GM12878 (cell line): ENCODE measurements at regions not wholly inside any gene's neighbourhood (a gene's known extent, or its start where the extent isn't known, plus 50 kb on each side); places are given as distances from the start of the nearest gene placed in this dataset.

Experiments used
- ATAC-seq: fragments of 200-7000 bp; cut with Tn5 transposase; 3 replicates; pipeline ENCODE4 v1.9.1; 2020; ENCODE audit warnings: mild to moderate bottlenecking, moderate library complexity
- BruUV-seq: library from RNA; stranded (reverse); fragments of 400-500 nt; replicated peaks from 2 replicates; lab custom pipeline; 2021; lab: Mats Ljungman, UMichigan
- CTCF ChIA-PET: fragments of 300-600 bp; sonication (Branson Sonifier 250); formaldehyde crosslinking; extraction: SDS; loops from one replicate; lab custom pipeline; 2021; ENCODE audit warnings: inconsistent platforms; lab: Yijun Ruan, JAX
- POLR2A ChIA-PET: fragments of 350-600 bp; formaldehyde crosslinking; extraction: SDS; loops from one replicate; lab custom pipeline; 2021; ENCODE audit warnings: inconsistent platforms; lab: Charles Lee
- RAD21 ChIA-PET: fragments of 300-600 bp; sonication (Branson Sonifier 250); formaldehyde crosslinking; loops from one replicate; lab custom pipeline; 2023; ENCODE audit warnings: antibody characterized with exemption; ENCODE audit not compliant: unreplicated experiment; lab: Charles Lee
- SMC1A ChIA-PET: fragments of 300-600 bp; sonication (Branson Sonifier 250); formaldehyde crosslinking; loops from one replicate; lab custom pipeline; 2023; ENCODE audit not compliant: unreplicated experiment, uncharacterized antibody; lab: Charles Lee
- DNase-seq: peaks from one replicate; pipeline ENCODE4 v3.0.0-alpha.2; 2011; ENCODE audit warnings: low read depth, low spot score
- FAIRE-seq: peaks from 3 replicates; lab custom pipeline; 2011; peaks lifted over from hg19 to GRCh38; lab: Jason Lieb, UNC
- H2AFZ ChIP-seq: 2 replicates; pipeline ENCODE4 v1.6.0; 2011; ENCODE audit warnings: low read depth, low read length, control low read depth; ENCODE audit not compliant: control insufficient read depth
- H3K27ac ChIP-seq: 2 replicates; pipeline ENCODE4 v1.5.1; 2011; ENCODE audit warnings: control low read depth; ENCODE audit not compliant: control insufficient read depth, insufficient read depth
- H3K27me3 ChIP-seq, 2 experiments: replicated peaks in 1 of 2; 2 replicates each; pipeline versions ENCODE4 v1.6.0 to v1.6.1; 2011; ENCODE audit warnings: low read length in 1 of 2; ENCODE audit not compliant: control insufficient read depth in 2 of 2, insufficient read depth in 2 of 2
- H3K36me3 ChIP-seq, 2 experiments: 2 replicates each; pipeline ENCODE4 v1.5.1; 2011; ENCODE audit warnings: low read length in 1 of 2; ENCODE audit not compliant: control insufficient read depth in 2 of 2, insufficient read depth in 2 of 2
- H3K4me1 ChIP-seq: 2 replicates; pipeline ENCODE4 v1.6.1; 2011; ENCODE audit warnings: mild to moderate bottlenecking, low read length, moderate library complexity, mixed read lengths; ENCODE audit not compliant: control insufficient read depth, insufficient read depth
- H3K4me2 ChIP-seq: 2 replicates; pipeline ENCODE4 v1.6.0; 2011; ENCODE audit warnings: control low read depth; ENCODE audit not compliant: control insufficient read depth, insufficient read depth
- H3K4me3 ChIP-seq: fragments of 200-600 bp; sonication (generic); 2 replicates; pipeline ENCODE4 v1.5.1; 2016
- H3K79me2 ChIP-seq: 2 replicates; pipeline ENCODE4 v1.6.0; 2011; ENCODE audit warnings: low read length; ENCODE audit not compliant: control insufficient read depth, insufficient read depth
- H3K9ac ChIP-seq: 2 replicates; pipeline ENCODE4 v1.8.0; 2011; ENCODE audit warnings: low read length, control low read depth, mixed read lengths; ENCODE audit not compliant: control insufficient read depth, insufficient read depth
- H3K9me3 ChIP-seq: replicated peaks from 3 replicates; pipeline ENCODE4 v1.5.1; 2011; ENCODE audit warnings: mild to moderate bottlenecking, low read length; ENCODE audit not compliant: control insufficient read depth, insufficient read depth
- H4K20me1 ChIP-seq: 2 replicates; pipeline ENCODE4 v1.6.0; 2011; ENCODE audit not compliant: control insufficient read depth, insufficient read depth
- ASH2L ChIP-seq: fragments of 300-600, 200-600 bp; sonication (generic); IDR thresholded peaks from 2 replicates; pipeline ENCODE4 v1.6.1; 2017; ENCODE audit warnings: low read depth, mild to moderate bottlenecking, borderline replicate concordance
- BHLHE40 ChIP-seq, 2 experiments: fragments of 450-650 bp in 1 of 2; IDR thresholded peaks; 2 replicates each; pipeline ENCODE4 v1.6.1; 2011 to 2017; ENCODE audit warnings: low read depth in 2 of 2, borderline replicate concordance in 1 of 2, improper control_type of control experiment in 1 of 2, low read length in 1 of 2, mild to moderate bottlenecking in 1 of 2
- BRCA1 ChIP-seq: IDR thresholded peaks from 2 replicates; pipeline ENCODE4 v1.6.1; 2011; ENCODE audit warnings: low read depth, low read length, improper control_type of control experiment
- CEBPB ChIP-seq, 2 experiments: fragments of 150-350 bp in 1 of 2; IDR thresholded peaks; 2 replicates each; pipeline ENCODE4 v1.6.1; 2012 to 2014; ENCODE audit warnings: low read depth in 2 of 2, low read length in 2 of 2, borderline replicate concordance in 1 of 2, inconsistent platforms in 1 of 2
- CHD4 ChIP-seq: fragments of 200-600 bp; sonication (generic); IDR thresholded peaks from 2 replicates; pipeline ENCODE4 v1.6.1; 2016; ENCODE audit warnings: mild to moderate bottlenecking
- EED ChIP-seq: sonication (generic); IDR thresholded peaks from 2 replicates; pipeline ENCODE4 v1.6.1; 2016; ENCODE audit warnings: antibody characterized with exemption, low read depth
- FOXK2 ChIP-seq: fragments of 450-650 bp; IDR thresholded peaks from 2 replicates; pipeline ENCODE4 v1.6.1; 2017; ENCODE audit warnings: mild to moderate bottlenecking, moderate library complexity
- MEF2A ChIP-seq: IDR thresholded peaks from 2 replicates; pipeline ENCODE4 v1.6.1; 2011; ENCODE audit warnings: low read depth, mild to moderate bottlenecking, low read length, moderate library complexity; ENCODE audit not compliant: insufficient read depth
- NFIC ChIP-seq: IDR thresholded peaks from 2 replicates; pipeline ENCODE4 v1.6.1; 2012; ENCODE audit warnings: low read depth, mild to moderate bottlenecking, inconsistent platforms, low read length, moderate library complexity
- NFXL1 ChIP-seq: fragments of 450-650 bp; IDR thresholded peaks from 2 replicates; pipeline ENCODE4 v1.6.1; 2017; ENCODE audit warnings: antibody characterized with exemption, mild to moderate bottlenecking, borderline replicate concordance
- NKRF ChIP-seq: fragments of 450-650 bp; conservative IDR thresholded peaks from 2 replicates; pipeline ENCODE4 v1.6.1; 2017; ENCODE audit warnings: mild to moderate bottlenecking, moderate library complexity
- NRF1 ChIP-seq: conservative IDR thresholded peaks from 2 replicates; pipeline ENCODE4 v1.6.1; 2011; ENCODE audit warnings: mild to moderate bottlenecking, low read depth, low read length, improper control_type of control experiment
- RFX5 ChIP-seq: IDR thresholded peaks from 2 replicates; pipeline ENCODE4 v1.6.1; 2011; ENCODE audit warnings: low read depth, low read length, improper control_type of control experiment
- SMARCA5 ChIP-seq: fragments of 450-650 bp; IDR thresholded peaks from 2 replicates; pipeline ENCODE4 v1.6.1; 2017; ENCODE audit warnings: mild to moderate bottlenecking
- SRF ChIP-seq, 2 experiments: IDR thresholded peaks; 2 replicates each; pipeline ENCODE4 v1.6.1; 2011; ENCODE audit warnings: low read depth in 2 of 2, low read length in 2 of 2, mild to moderate bottlenecking in 1 of 2, moderate library complexity in 1 of 2
- STAT1 ChIP-seq: fragments of 450-650 bp; conservative IDR thresholded peaks from 2 replicates; pipeline ENCODE4 v1.6.1; 2014; ENCODE audit warnings: antibody characterized with exemption, mild to moderate bottlenecking
- TCF3 ChIP-seq: IDR thresholded peaks from 2 replicates; pipeline ENCODE4 v1.6.1; 2012; ENCODE audit warnings: low read depth, mild to moderate bottlenecking, low read length, borderline replicate concordance; ENCODE audit not compliant: insufficient read depth
- ZBED1 ChIP-seq: IDR thresholded peaks from 2 replicates; pipeline ENCODE4 v1.6.1; 2016; ENCODE audit warnings: borderline replicate concordance
- ZBTB33 ChIP-seq: fragments of 450-650 bp; IDR thresholded peaks from 2 replicates; pipeline ENCODE4 v1.6.1; 2017; ENCODE audit warnings: mild to moderate bottlenecking
- WGBS: methylation state at CpG from one replicate; pipeline ENCODE4 v1.1.6; 2016; ENCODE audit warnings: low lambda C conversion rate; ENCODE audit not compliant: insufficient replicate concordance, insufficient coverage; ENCODE audit errors: missing lambda C conversion rate; 5-methylcytosine and 5-hydroxymethylcytosine counted together
- in situ Hi-C: fragments of 300-500 bp; cut with MboI; formaldehyde crosslinking; loops from 9 replicates; pipeline ENCODE4 v1.14.3; 2018; ENCODE audit warnings: mixed read lengths
- intact Hi-C: fragments of 100-400 bp; cut with micrococcal nuclease; formaldehyde crosslinking; loops from one replicate; pipeline ENCODE4 v1.14.2; 2022; ENCODE audit not compliant: unreplicated experiment

- TF ChIP-seq CEBPB (IDR thresholded peaks at IDR 0.05; ENCODE audit: borderline replicate concordance in 1 of 2, low read depth in 2 of 2, low read length in 2 of 2) (no peak), ZBTB33 (no peak), RFX5 (no peak), STAT1 (no peak)
Measured at GRCh38 chr12:75712223-75712622, 200.8 kb upstream of the KRR1 start (continued).

- ATAC-seq (no peak), DNase-seq (no peak), FAIRE-seq (no peak)
- ChIA-PET RAD21 (no interaction called here), CTCF (interaction anchor here (1.1 to 1.7 kb wide), 3 partner anchors 8 to 30 kb away, joined by 3 to 5 read pairs (median 5); no protein-coding TSS in a partner anchor), SMC1A (interaction anchor here (1.1 to 2.3 kb wide), 3 partner anchors 18 to 326 kb away, joined by 3 to 7 read pairs (median 4); no protein-coding TSS in a partner anchor), POLR2A (no interaction called here)
- in situ Hi-C loops (no loop called here), intact Hi-C loops (no loop called here)
- H3K9ac ChIP-seq: no peak overlapping the region
- WGBS: 96% methylated on average over 2 of the region's 2 CpGs
- H3K79me2 ChIP-seq: no peaks in the 10 kb centered on the region
- H2AFZ ChIP-seq: no peak overlapping the region
- H3K27ac ChIP-seq: no peak overlapping the region
- H3K4me2 ChIP-seq: no peak overlapping the region
- BruUV-seq: no TSS peak
- H3K4me3 ChIP-seq: no peak overlapping the region
- no peaks in the 10 kb centered on the region for H4K20me1 ChIP-seq
- H3K36me3 ChIP-seq: no peaks in the 10 kb centered on the region
- H3K27me3 ChIP-seq: no peaks in the 10 kb centered on the region
- no peaks in the 10 kb centered on the region for H3K9me3 ChIP-seq
- H3K4me1 ChIP-seq: no peaks in the 10 kb centered on the region
- TF ChIP-seq TCF3 (no peak), BHLHE40 (IDR thresholded peaks at IDR 0.05; ENCODE audit: borderline replicate concordance in 1 of 2, low read depth in 2 of 2, low read length in 1 of 2) (no peak), NKRF (no peak), FOXK2 (no peak), SMARCA5 (no peak), ASH2L (no peak), NFIC (no peak), BRCA1 (no peak), NFXL1 (no peak), ZBED1 (no peak), EED (no peak), MEF2A (no peak), SRF (IDR thresholded peaks at IDR 0.05; ENCODE audit: low read depth in 2 of 2, low read length in 2 of 2) (no peak), NRF1 (no peak), CHD4 (no peak)
Measured at GRCh38 chr12:75711271-75711670, 199.9 kb upstream of the KRR1 start.
